GM12878 (cell line): ENCODE measurements at regions not wholly inside any gene's neighbourhood (a gene's known extent, or its start where the extent isn't known, plus 50 kb on each side); places are given as distances from the start of the nearest gene placed in this dataset.

ENCODE experiments used
- ATAC-seq: fragments of 200-7000 bp; cut with Tn5 transposase; 3 replicates; pipeline ENCODE4 v1.9.1; 2020; ENCODE audit warnings: mild to moderate bottlenecking, moderate library complexity
- BruUV-seq: library from RNA; stranded (reverse); fragments of 400-500 nt; replicated peaks from 2 replicates; lab custom pipeline; 2021; lab: Mats Ljungman, UMichigan
- CTCF ChIA-PET: fragments of 300-600 bp; sonication (Branson Sonifier 250); formaldehyde crosslinking; extraction: SDS; loops from one replicate; lab custom pipeline; 2021; ENCODE audit warnings: inconsistent platforms; lab: Yijun Ruan, JAX
- POLR2A ChIA-PET: fragments of 350-600 bp; formaldehyde crosslinking; extraction: SDS; loops from one replicate; lab custom pipeline; 2021; ENCODE audit warnings: inconsistent platforms; lab: Charles Lee
- RAD21 ChIA-PET: fragments of 300-600 bp; sonication (Branson Sonifier 250); formaldehyde crosslinking; loops from one replicate; lab custom pipeline; 2023; ENCODE audit warnings: antibody characterized with exemption; ENCODE audit not compliant: unreplicated experiment; lab: Charles Lee
- SMC1A ChIA-PET: fragments of 300-600 bp; sonication (Branson Sonifier 250); formaldehyde crosslinking; loops from one replicate; lab custom pipeline; 2023; ENCODE audit not compliant: unreplicated experiment, uncharacterized antibody; lab: Charles Lee
- DNase-seq: peaks from one replicate; pipeline ENCODE4 v3.0.0-alpha.2; 2011; ENCODE audit warnings: low read depth, low spot score
- FAIRE-seq: peaks from 3 replicates; lab custom pipeline; 2011; peaks lifted over from hg19 to GRCh38; lab: Jason Lieb, UNC
- H2AFZ ChIP-seq: 2 replicates; pipeline ENCODE4 v1.6.0; 2011; ENCODE audit warnings: low read depth, low read length, control low read depth; ENCODE audit not compliant: control insufficient read depth
- H3K27ac ChIP-seq: 2 replicates; pipeline ENCODE4 v1.5.1; 2011; ENCODE audit warnings: control low read depth; ENCODE audit not compliant: control insufficient read depth, insufficient read depth
- H3K27me3 ChIP-seq, 2 experiments: replicated peaks in 1 of 2; 2 replicates each; pipeline versions ENCODE4 v1.6.0 to v1.6.1; 2011; ENCODE audit warnings: low read length in 1 of 2; ENCODE audit not compliant: control insufficient read depth in 2 of 2, insufficient read depth in 2 of 2
- H3K36me3 ChIP-seq, 2 experiments: 2 replicates each; pipeline ENCODE4 v1.5.1; 2011; ENCODE audit warnings: low read length in 1 of 2; ENCODE audit not compliant: control insufficient read depth in 2 of 2, insufficient read depth in 2 of 2
- H3K4me1 ChIP-seq: 2 replicates; pipeline ENCODE4 v1.6.1; 2011; ENCODE audit warnings: mild to moderate bottlenecking, low read length, moderate library complexity, mixed read lengths; ENCODE audit not compliant: control insufficient read depth, insufficient read depth
- H3K4me2 ChIP-seq: 2 replicates; pipeline ENCODE4 v1.6.0; 2011; ENCODE audit warnings: control low read depth; ENCODE audit not compliant: control insufficient read depth, insufficient read depth
- H3K4me3 ChIP-seq: fragments of 200-600 bp; sonication (generic); 2 replicates; pipeline ENCODE4 v1.5.1; 2016
- H3K79me2 ChIP-seq: 2 replicates; pipeline ENCODE4 v1.6.0; 2011; ENCODE audit warnings: low read length; ENCODE audit not compliant: control insufficient read depth, insufficient read depth
- H3K9ac ChIP-seq: 2 replicates; pipeline ENCODE4 v1.8.0; 2011; ENCODE audit warnings: low read length, control low read depth, mixed read lengths; ENCODE audit not compliant: control insufficient read depth, insufficient read depth
- H3K9me3 ChIP-seq: replicated peaks from 3 replicates; pipeline ENCODE4 v1.5.1; 2011; ENCODE audit warnings: mild to moderate bottlenecking, low read length; ENCODE audit not compliant: control insufficient read depth, insufficient read depth
- H4K20me1 ChIP-seq: 2 replicates; pipeline ENCODE4 v1.6.0; 2011; ENCODE audit not compliant: control insufficient read depth, insufficient read depth
- ATF3 ChIP-seq: IDR thresholded peaks from 2 replicates; pipeline ENCODE4 v1.6.1; 2011; ENCODE audit warnings: low read depth, mild to moderate bottlenecking, low read length, moderate library complexity, borderline replicate concordance; ENCODE audit errors: extremely low read depth
- ATF7 ChIP-seq: fragments of 450-650 bp; IDR thresholded peaks from 2 replicates; pipeline ENCODE4 v1.6.1; 2016; ENCODE audit warnings: low read depth, mild to moderate bottlenecking
- BCLAF1 ChIP-seq: fragments of 450-650 bp; IDR thresholded peaks from 2 replicates; pipeline ENCODE4 v1.6.1; 2017; ENCODE audit warnings: antibody characterized with exemption, mild to moderate bottlenecking, moderate library complexity
- BHLHE40 ChIP-seq, 2 experiments: fragments of 450-650 bp in 1 of 2; IDR thresholded peaks; 2 replicates each; pipeline ENCODE4 v1.6.1; 2011 to 2017; ENCODE audit warnings: low read depth in 2 of 2, borderline replicate concordance in 1 of 2, improper control_type of control experiment in 1 of 2, low read length in 1 of 2, mild to moderate bottlenecking in 1 of 2
- DPF2 ChIP-seq: fragments of 450-650 bp; IDR thresholded peaks from 2 replicates; pipeline ENCODE4 v1.6.1; 2017; ENCODE audit warnings: mild to moderate bottlenecking
- IRF5 ChIP-seq: fragments of 450-650 bp; IDR thresholded peaks from 2 replicates; pipeline ENCODE4 v1.6.1; 2017; ENCODE audit warnings: borderline replicate concordance
- MXI1 ChIP-seq: fragments of 150-350 bp; IDR thresholded peaks from 2 replicates; pipeline ENCODE4 v1.6.1; 2011; ENCODE audit warnings: low read depth, mild to moderate bottlenecking, inconsistent platforms, low read length, improper control_type of control experiment
- PAX8 ChIP-seq: fragments of 450-650 bp; IDR thresholded peaks from 2 replicates; pipeline ENCODE4 v1.6.1; 2017; ENCODE audit warnings: mild to moderate bottlenecking, moderate library complexity
- PKNOX1 ChIP-seq: fragments of 450-650 bp; IDR thresholded peaks from 2 replicates; pipeline ENCODE4 v1.6.1; 2016; ENCODE audit warnings: mild to moderate bottlenecking
- PML ChIP-seq: IDR thresholded peaks from 2 replicates; pipeline ENCODE4 v1.6.1; 2012; ENCODE audit warnings: low read length, inconsistent platforms
- RAD21 ChIP-seq: IDR thresholded peaks from 2 replicates; pipeline ENCODE4 v1.6.1; 2011; ENCODE audit warnings: mild to moderate bottlenecking, low read depth, low read length, moderate library complexity; ENCODE audit not compliant: insufficient read depth
- RB1 ChIP-seq: fragments of 450-650 bp; formaldehyde crosslinking; IDR thresholded peaks from 2 replicates; pipeline ENCODE4 v1.6.1; 2017; ENCODE audit warnings: mild to moderate bottlenecking, borderline replicate concordance
- TAF1 ChIP-seq: IDR thresholded peaks from 2 replicates; pipeline ENCODE4 v1.6.1; 2011; ENCODE audit warnings: mild to moderate bottlenecking, low read depth, low read length, borderline replicate concordance
- ZNF217 ChIP-seq: fragments of 450-650 bp; IDR thresholded peaks from 2 replicates; pipeline ENCODE4 v1.6.1; 2017; ENCODE audit warnings: antibody characterized with exemption, mild to moderate bottlenecking
- ZNF622 ChIP-seq: fragments of 450-650 bp; IDR thresholded peaks from 2 replicates; pipeline ENCODE4 v1.6.1; 2017; ENCODE audit warnings: mild to moderate bottlenecking, inconsistent platforms
- WGBS: methylation state at CpG from one replicate; pipeline ENCODE4 v1.1.6; 2016; ENCODE audit warnings: low lambda C conversion rate; ENCODE audit not compliant: insufficient replicate concordance, insufficient coverage; ENCODE audit errors: missing lambda C conversion rate; 5-methylcytosine and 5-hydroxymethylcytosine counted together
- in situ Hi-C: fragments of 300-500 bp; cut with MboI; formaldehyde crosslinking; loops from 9 replicates; pipeline ENCODE4 v1.14.3; 2018; ENCODE audit warnings: mixed read lengths
- intact Hi-C: fragments of 100-400 bp; cut with micrococcal nuclease; formaldehyde crosslinking; loops from one replicate; pipeline ENCODE4 v1.14.2; 2022; ENCODE audit not compliant: unreplicated experiment

GRCh38 chr3:106825962-106826605, 551.2 kb upstream of the CCDC54 start:
- intact Hi-C loops, result loop anchor here (2.0 kb wide), 1 partner anchor 239 kb away; no protein-coding TSS in a partner anchor
- in situ Hi-C loops, result no loop called here
- no peak for ATAC-seq
- Histone ChIP-seq H2AFZ (no peak overlapping the region), H3K9ac (no peak overlapping the region)
- CTCF ChIA-PET, result interaction anchor here (1.0 kb wide), 1 partner anchor 25 kb away, joined by 4 read pairs; no protein-coding TSS in a partner anchor
- TF ChIP-seq RB1, result no peak
- no peak for TF ChIP-seq BCLAF1
- no peak for TF ChIP-seq MXI1
- TF ChIP-seq ATF7, result no peak
- TF ChIP-seq BHLHE40 (IDR thresholded peaks at IDR 0.05; ENCODE audit: borderline replicate concordance in 1 of 2, low read depth in 2 of 2, low read length in 1 of 2), result no peak
- no peak for TF ChIP-seq ATF3
- no peak for TF ChIP-seq PAX8
- TF ChIP-seq IRF5, result no peak
- TF ChIP-seq TAF1, result no peak
- TF ChIP-seq DPF2, result no peak
- no peak for TF ChIP-seq ZNF622
- TF ChIP-seq RAD21, result no peak
- TF ChIP-seq PKNOX1, result no peak
- no peak for TF ChIP-seq PML
- no peak for TF ChIP-seq ZNF217
- TF ChIP-seq, all 136 proteins: peak for 0
- ChIA-PET SMC1A (interaction anchor here (1.0 kb wide), 1 partner anchor 9 kb away, joined by 3 read pairs; no protein-coding TSS in a partner anchor), RAD21 (no interaction called here), POLR2A (no interaction called here)
- BruUV-seq, result no TSS peak
- Histone ChIP-seq H3K27ac (no peak overlapping the region), H3K4me1 (no peaks in the 10 kb centered on the region), H3K79me2 (no peaks in the 10 kb centered on the region), H3K27me3 (no peaks in the 10 kb centered on the region; a peak in 1 of 4 replicates), H4K20me1 (no peaks in the 10 kb centered on the region), H3K9me3 (no peaks in the 10 kb centered on the region), H3K4me3 (no peak overlapping the region), H3K36me3 (no peaks in the 10 kb centered on the region), H3K4me2 (no peak overlapping the region)
- no peak for DNase-seq
- 95% methylated on average over 4 of the region's 4 CpGs for WGBS
- no peak for FAIRE-seq
